T-helper 9 cell (primary cell): ENCODE measurements at regions not wholly inside any gene's neighbourhood (a gene's known extent, or its start where the extent isn't known, plus 50 kb on each side); places are given as distances from the start of the nearest gene placed in this dataset.

Experiments
- DNase-seq: peaks from one replicate; pipeline ENCODE4 v3.0.0-alpha.2; 2020

- DNase-seq, result no peak
Measured at GRCh38 chr9:107119735-107120134, 163.3 kb upstream of the RAD23B start.

- no peak for DNase-seq
Measured at GRCh38 chr9:107123389-107123788, 159.7 kb upstream of the RAD23B start.

DNA sequence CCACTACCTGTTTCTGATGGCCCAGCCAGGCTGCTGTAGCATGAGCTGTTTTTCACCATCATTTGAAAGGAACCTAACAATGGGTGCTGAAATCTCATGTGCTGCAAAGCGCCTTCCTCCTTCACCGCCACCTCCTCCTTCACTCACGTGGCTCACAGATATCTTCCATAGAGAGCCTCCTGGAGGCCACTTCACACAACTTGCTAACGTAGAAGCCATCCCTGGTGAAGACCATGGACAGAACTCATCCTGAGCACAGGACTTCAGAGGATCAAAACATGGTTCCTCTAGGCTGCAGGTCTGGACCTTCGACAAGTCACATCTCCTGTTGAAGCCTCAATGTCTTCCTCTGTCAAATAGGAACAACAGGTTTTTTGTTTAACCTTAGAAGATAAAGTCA is 155.5 kb upstream of the RAD23B start:
- DNase-seq, result no peak

- DNase-seq, result no peak
Measured at GRCh38 chr9:107131108-107131799, 151.8 kb upstream of the RAD23B start.

- DNase-seq, result no peak
Measured at GRCh38 chr9:107136296-107136695, 146.8 kb upstream of the RAD23B start.

DNA sequence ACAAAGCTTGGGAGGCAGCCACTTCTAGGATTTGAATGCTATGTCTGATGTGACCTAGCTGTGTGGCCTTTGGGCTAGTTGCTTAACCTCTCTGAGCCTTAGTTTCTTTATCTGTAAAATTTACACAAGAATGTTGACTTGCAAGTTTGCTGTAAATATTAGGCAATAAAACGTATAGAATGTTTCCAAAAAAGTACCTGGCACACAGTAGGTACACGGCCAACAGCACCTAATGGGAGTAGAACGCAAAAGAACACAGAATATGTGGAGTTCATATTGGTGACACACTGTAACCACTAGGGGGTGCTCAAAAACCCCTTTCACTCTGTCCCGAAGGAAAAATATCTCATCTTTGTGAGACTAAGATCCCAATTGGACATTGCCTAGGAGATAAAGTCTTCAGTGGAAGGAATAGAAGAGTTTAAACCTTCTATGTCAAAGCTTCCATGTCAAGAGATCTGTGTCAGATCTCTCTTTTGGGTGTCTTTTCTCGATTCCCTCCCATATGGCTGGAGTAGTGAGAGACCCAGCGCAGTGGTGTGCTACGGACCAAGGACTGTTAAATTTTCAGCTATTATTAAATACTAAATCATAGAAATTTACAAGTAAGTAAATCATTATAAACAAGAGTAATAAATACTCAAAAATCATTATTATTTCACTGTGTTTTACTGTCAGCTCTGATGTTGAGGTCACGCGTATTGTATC is 145.4 kb upstream of the RAD23B start:
- no peak for DNase-seq

- no peak for DNase-seq
Measured at GRCh38 chr9:107138261-107138992, 144.7 kb upstream of the RAD23B start.

DNA sequence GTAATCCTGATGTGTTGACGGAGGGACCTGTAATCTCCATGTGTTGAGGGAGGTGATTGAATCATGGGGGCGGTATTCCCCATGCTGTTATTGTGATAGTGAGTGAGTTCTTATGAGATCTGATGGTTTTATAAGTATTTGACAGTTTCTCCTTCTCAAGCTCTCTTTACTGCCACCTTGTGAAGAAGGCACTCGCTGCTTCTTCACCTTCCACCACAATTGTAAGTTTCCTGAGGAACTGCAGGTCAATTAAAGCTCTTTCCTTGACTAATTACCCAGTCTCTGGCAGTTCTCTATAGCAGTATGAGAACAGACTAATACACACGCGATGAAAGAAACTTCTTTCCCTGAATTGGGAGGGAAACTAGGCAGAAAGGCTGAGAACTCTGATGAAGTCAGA is 141.1 kb upstream of the RAD23B start:
- DNase-seq, result no peak

- no peak for DNase-seq
Measured at GRCh38 chr9:107142430-107142829, 140.6 kb upstream of the RAD23B start.

GRCh38 chr9:107142896-107143603 is 140.0 kb upstream of the RAD23B start:
- no peak for DNase-seq

DNA sequence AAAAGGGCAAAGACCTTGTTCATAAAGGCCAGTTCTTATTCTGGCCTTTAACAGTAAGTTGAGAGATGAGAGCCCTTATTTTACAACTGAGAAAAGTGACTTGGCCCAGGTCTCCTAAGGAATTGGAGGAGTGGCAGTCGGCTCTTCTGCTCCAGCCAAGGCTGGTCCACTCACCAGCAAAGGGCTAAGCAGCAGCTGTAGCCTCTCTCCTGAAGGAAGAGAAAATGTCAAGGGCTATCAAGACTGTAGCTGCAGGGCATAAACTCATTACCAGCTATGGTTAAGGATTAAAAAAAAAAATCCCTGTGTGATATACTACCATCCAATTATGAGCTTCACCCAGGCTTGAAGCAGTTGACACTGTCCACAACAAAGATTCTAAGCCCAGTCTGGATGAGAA is 138.6 kb upstream of the RAD23B start:
- DNase-seq, result no peak

- DNase-seq, result no peak
Measured at GRCh38 chr9:107147134-107147533, 135.9 kb upstream of the RAD23B start.

- no peak for DNase-seq
Measured at GRCh38 chr9:107148216-107148615, 134.9 kb upstream of the RAD23B start.

GRCh38 chr9:107149756-107150155 is 133.3 kb upstream of the RAD23B start:
- DNase-seq, result no peak

DNA sequence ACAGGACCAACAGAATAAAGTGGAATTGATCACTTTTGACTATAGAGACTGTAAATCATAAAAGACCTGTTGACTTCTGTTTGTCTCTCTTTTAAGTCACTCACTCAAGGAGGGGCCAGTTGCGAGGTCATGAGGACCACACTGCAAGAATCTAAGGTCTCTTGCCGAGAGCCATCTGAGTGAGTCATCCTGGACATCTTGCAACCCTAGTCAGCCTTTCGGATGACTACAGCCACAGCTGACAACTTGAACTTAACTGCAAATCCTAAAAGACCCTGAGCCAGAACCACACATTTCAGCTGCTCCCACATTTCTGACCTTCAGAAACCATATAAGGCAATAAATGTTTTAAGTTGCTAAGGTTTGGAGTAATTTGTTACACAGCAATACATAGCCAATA is 129.7 kb upstream of the RAD23B start:
- DNase-seq, result no peak

DNA sequence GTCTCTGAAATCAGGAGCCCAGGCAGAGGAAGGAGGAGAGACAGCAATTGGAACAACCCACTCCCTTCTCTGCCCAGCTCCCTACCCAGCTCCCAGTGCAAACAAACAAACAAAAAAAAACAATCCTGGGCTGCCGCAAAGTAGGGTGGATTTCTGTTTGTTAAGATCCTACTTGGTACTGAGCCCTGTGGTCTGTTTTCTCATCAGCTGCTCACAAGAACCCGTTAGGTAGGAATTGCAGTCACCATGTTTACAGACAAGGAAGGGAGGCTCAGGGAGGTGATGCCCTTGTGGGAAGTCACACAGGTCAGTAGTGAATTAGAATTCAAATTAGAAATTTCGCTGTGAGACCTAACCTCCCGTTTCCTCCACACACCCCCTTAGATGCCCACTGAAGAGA is 128.8 kb upstream of the RAD23B start:
- DNase-seq, result no peak

DNA sequence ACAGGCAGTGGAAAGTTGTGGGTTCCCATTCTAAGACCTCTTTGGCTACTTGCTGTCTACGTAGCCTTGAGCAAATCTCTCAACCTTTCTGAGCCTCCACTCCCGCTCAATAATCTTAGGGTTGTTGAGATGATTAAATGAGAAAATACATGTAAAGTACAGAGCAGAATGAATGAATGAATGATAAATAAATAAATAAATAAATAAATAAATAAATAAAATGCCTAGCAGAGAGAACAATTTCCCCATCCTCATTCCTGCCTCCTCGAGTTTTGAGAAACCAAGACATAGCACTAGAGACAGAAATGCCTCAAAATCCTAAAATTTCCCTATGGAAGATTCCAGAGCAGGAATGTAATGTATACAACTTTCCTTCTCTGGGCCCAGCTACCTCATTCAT is 128.3 kb upstream of the RAD23B start:
- DNase-seq, result no peak

- DNase-seq, result no peak
Measured at GRCh38 chr9:107155244-107155817, 127.7 kb upstream of the RAD23B start.

- DNase-seq, result no peak
Measured at GRCh38 chr9:107158321-107158720, 124.8 kb upstream of the RAD23B start.

DNA sequence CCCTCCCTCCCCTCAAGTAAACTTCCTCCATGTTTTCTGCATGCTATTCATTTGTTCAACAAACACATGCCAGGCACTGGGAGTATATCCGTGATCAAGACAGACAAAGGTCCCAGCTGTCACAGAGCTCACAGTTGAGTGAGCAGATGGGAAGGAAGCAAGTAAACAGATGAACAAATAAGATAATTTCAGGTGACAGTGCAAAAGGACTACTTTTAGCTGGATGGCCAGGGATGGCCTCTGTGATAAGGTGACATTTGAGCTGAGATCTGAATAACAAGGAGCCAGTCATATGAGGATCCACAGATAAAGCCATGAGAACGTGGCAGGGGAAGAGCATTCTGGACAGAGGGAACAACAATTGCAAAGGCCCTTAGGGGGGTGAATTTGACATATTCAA is 121.7 kb upstream of the RAD23B start:
- no peak for DNase-seq

DNA sequence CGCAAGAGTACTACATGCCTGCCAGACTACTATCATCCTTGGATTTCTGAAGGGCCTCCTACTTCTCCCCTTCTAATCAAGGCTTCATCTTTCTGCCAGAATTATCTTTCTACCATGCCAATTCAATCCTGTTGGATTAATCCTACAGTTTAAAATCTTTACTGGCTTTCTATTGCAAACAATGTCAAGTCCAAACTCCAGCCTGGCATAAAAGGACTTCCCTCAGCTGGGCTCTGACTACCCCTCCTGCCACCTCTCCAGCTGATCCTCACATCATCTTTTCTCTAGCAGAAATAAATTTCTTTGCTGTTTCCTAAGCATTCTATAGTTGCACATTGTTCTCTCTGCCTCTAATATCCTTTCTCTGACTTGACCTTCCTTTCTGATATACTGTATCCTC is 119.7 kb upstream of the RAD23B start:
- no peak for DNase-seq

DNA sequence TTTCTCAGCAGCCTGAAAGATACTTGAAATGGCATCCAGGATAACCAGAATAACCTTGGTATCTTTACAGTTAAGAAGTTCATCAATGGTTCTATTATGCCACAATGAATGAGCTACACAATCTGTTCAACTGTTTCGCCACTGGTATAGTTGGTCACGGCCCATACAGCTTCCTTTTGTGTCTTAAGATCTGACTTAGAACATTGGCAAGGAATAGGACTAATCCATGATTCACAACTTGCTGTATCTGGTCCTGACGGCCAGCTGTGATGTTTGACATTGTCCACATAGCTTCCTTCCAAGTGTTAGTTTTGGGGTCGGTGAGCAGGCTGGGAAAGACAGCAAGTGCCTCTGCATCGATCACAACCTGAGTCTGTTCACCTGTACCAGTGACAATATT is 113.3 kb upstream of the RAD23B start:
- no peak for DNase-seq

GRCh38 chr9:107170801-107171200 is 112.3 kb upstream of the RAD23B start:
- no peak for DNase-seq
